DOHH2 (cell line): ENCODE measurements at regions not wholly inside any gene's neighbourhood (a gene's known extent, or its start where the extent isn't known, plus 50 kb on each side); places are given as distances from the start of the nearest gene placed in this dataset.

Source experiments
- EZH2phosphoT487 ChIP-seq: fragments of 200-600 bp; sonication (generic); IDR thresholded peaks from 2 replicates; pipeline ENCODE4 v1.6.1; 2017; ENCODE audit warnings: borderline replicate concordance, mild to moderate bottlenecking, antibody characterized with exemption, low read length, moderate library complexity, mixed read lengths
- TF ChIP-seq, protein P1 (sequence below): fragments of 200-600 bp; sonication (generic); IDR thresholded peaks from one replicate; pipeline ENCODE4 v1.5.1; 2014; ENCODE audit warnings: antibody characterized with exemption, mild to moderate bottlenecking, low read depth, low read length; ENCODE audit not compliant: poor library complexity, severe bottlenecking

DNA sequence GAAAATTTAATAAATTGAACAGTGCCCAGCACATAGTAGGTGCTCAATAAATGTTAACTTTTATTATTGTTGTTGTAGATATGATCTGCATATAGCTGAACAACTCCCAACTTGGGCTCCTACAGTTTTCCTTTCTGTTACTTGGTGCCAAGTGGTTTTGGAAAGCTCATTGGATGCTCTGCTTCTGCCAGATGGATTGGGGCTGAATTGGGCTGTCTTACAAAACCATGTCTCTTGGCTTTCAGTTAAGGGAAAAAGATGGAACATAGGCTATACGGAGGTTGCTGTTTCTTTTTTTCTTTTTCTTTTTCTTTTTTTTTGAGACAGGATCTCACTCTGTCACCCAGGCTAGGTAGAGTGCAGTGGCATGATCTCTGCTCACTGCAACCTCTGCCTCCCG is 140.7 kb upstream of the PWP1 start:
- TF ChIP-seq, protein P1, sequence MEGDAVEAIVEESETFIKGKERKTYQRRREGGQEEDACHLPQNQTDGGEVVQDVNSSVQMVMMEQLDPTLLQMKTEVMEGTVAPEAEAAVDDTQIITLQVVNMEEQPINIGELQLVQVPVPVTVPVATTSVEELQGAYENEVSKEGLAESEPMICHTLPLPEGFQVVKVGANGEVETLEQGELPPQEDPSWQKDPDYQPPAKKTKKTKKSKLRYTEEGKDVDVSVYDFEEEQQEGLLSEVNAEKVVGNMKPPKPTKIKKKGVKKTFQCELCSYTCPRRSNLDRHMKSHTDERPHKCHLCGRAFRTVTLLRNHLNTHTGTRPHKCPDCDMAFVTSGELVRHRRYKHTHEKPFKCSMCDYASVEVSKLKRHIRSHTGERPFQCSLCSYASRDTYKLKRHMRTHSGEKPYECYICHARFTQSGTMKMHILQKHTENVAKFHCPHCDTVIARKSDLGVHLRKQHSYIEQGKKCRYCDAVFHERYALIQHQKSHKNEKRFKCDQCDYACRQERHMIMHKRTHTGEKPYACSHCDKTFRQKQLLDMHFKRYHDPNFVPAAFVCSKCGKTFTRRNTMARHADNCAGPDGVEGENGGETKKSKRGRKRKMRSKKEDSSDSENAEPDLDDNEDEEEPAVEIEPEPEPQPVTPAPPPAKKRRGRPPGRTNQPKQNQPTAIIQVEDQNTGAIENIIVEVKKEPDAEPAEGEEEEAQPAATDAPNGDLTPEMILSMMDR, result no peak
- TF ChIP-seq EZH2phosphoT487, result no peak
